Osteoblast (primary cell): ENCODE measurements at regions not wholly inside any gene's neighbourhood (a gene's known extent, or its start where the extent isn't known, plus 50 kb on each side); places are given as distances from the start of the nearest gene placed in this dataset.

Experiments used
- DNase-seq: peaks from one replicate; pipeline ENCODE4 v3.0.0; 2011; ENCODE audit warnings: low spot score, mixed read lengths; ENCODE audit not compliant: insufficient read length; ENCODE audit errors: missing footprints
- H2AFZ ChIP-seq: 2 replicates; pipeline ENCODE4 v1.6.0; 2011; ENCODE audit warnings: mild to moderate bottlenecking, low read length
- H3K27ac ChIP-seq: 2 replicates; pipeline ENCODE4 v1.5.1; 2011; ENCODE audit warnings: mild to moderate bottlenecking, low read depth, low read length, moderate library complexity
- H3K27me3 ChIP-seq: 2 replicates; pipeline ENCODE4 v1.6.0; 2012; ENCODE audit warnings: mild to moderate bottlenecking, control low read depth, inconsistent platforms, low read length, moderate library complexity; ENCODE audit not compliant: insufficient read depth
- H3K36me3 ChIP-seq: 2 replicates; pipeline ENCODE4 v1.5.1; 2011; ENCODE audit warnings: mild to moderate bottlenecking, low read length, control low read depth, moderate library complexity; ENCODE audit not compliant: insufficient read depth
- H3K4me1 ChIP-seq: 2 replicates; pipeline ENCODE4 v1.5.1; 2011; ENCODE audit warnings: mild to moderate bottlenecking, low read length, control low read depth, moderate library complexity; ENCODE audit not compliant: insufficient read depth
- H3K4me2 ChIP-seq: 2 replicates; pipeline ENCODE4 v1.6.0; 2011; ENCODE audit warnings: mild to moderate bottlenecking, low read length; ENCODE audit not compliant: insufficient read depth
- H3K4me3 ChIP-seq: fragments of 200-600 bp; sonication (generic); 3 replicates; pipeline ENCODE4 v1.5.1; 2012; ENCODE audit warnings: mild to moderate bottlenecking, low read length, inconsistent platforms; ENCODE audit not compliant: insufficient read depth
- H3K79me2 ChIP-seq: 2 replicates; pipeline ENCODE4 v1.6.0; 2012; ENCODE audit warnings: mild to moderate bottlenecking, low read length, control low read depth, inconsistent platforms; ENCODE audit not compliant: insufficient read depth
- H3K9me3 ChIP-seq: 2 replicates; pipeline ENCODE4 v1.5.1; 2011; ENCODE audit warnings: low read depth, low read length, control low read depth
- H4K20me1 ChIP-seq: 2 replicates; pipeline ENCODE4 v1.6.0; 2012; ENCODE audit warnings: mild to moderate bottlenecking, low read length, control low read depth; ENCODE audit not compliant: insufficient read depth
- CTCF ChIP-seq: IDR thresholded peaks from 2 replicates; pipeline ENCODE4 v1.5.1; 2011; ENCODE audit warnings: mild to moderate bottlenecking, low read depth, low read length, moderate library complexity; ENCODE audit errors: extremely low read depth

DNA sequence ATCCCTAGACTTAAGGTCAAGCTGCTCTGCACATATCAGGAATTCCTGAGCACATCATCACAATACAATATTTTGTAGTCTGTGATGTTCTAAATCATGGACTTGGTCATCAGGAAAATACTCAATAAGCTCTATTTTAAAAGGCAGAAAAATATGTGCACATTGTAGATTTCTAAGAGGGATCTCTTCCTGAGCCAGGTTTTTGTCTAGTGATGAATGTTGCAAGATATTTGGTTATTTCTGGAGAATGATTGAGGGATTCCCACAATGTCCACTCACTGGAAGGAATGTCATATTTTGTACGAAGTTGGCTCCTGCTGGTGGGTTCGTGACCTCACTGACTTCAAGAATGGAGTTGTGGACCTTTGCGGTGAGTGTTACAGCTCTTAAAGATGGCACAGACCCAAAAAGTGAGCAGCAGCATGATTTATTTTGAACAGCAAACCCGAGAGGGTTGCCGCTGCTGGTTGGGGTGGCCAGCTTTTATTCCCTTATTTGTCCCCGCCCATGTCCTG lies 300.9 kb upstream of the DCN start:
- no peak for DNase-seq
- no peak overlapping the region for H3K4me2 ChIP-seq

DNA sequence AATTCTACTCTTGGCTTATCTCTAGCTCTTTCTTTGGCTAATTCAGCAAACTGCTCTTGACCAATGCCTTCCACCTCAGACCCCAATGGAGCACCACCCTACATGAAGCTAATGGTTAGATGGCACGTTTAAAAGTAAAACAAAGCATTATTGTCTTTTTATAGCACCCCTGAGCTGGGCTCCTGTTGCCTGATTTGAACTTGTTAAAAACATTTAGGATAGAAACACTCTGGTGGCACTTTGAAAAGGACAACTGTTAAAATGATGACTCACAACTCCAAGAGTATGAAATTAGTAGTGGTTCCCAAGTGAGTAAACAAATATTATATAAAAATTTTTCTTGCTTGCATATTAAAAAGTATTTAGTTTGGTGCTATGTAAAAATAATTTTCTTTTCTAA lies 299.6 kb upstream of the DCN start:
- Histone ChIP-seq H2AFZ (no peak overlapping the region), H4K20me1 (no peaks in the 10 kb centered on the region), H3K27ac (no peak overlapping the region), H3K4me3 (no peak overlapping the region), H3K9me3 (no peaks in the 10 kb centered on the region), H3K79me2 (no peaks in the 10 kb centered on the region), H3K36me3 (no peaks in the 10 kb centered on the region), H3K4me2 (no peak overlapping the region), H3K27me3 (no peaks in the 10 kb centered on the region), H3K4me1 (no peaks in the 10 kb centered on the region)
- no peak for DNase-seq
- TF ChIP-seq CTCF: no peak

More for the DNA sequence above, 300.9 kb upstream of the DCN start:
- Histone ChIP-seq H3K79me2 (no peaks in the 10 kb centered on the region), H4K20me1 (no peaks in the 10 kb centered on the region), H3K27ac (no peak overlapping the region), H3K9me3 (no peaks in the 10 kb centered on the region), H2AFZ (no peak overlapping the region), H3K36me3 (no peaks in the 10 kb centered on the region), H3K4me3 (no peak overlapping the region), H3K4me1 (no peaks in the 10 kb centered on the region), H3K27me3 (no peaks in the 10 kb centered on the region)
- TF ChIP-seq CTCF: no peak

- no peaks in the 10 kb centered on the region for H3K9me3 ChIP-seq
- no peak for TF ChIP-seq CTCF
- no peaks in the 10 kb centered on the region for H4K20me1 ChIP-seq
- no peaks in the 10 kb centered on the region for H3K4me1 ChIP-seq
- H3K27ac ChIP-seq: no peak overlapping the region
- H3K27me3 ChIP-seq: no peaks in the 10 kb centered on the region
- no peak overlapping the region for H3K4me3 ChIP-seq
- no peak overlapping the region for H2AFZ ChIP-seq
- no peaks in the 10 kb centered on the region for H3K36me3 ChIP-seq
- H3K79me2 ChIP-seq: no peaks in the 10 kb centered on the region
- no peak overlapping the region for H3K4me2 ChIP-seq
- DNase-seq: no peak
Observed at GRCh38 chr12:91478500-91478899, 295.9 kb upstream of the DCN start.

DNA sequence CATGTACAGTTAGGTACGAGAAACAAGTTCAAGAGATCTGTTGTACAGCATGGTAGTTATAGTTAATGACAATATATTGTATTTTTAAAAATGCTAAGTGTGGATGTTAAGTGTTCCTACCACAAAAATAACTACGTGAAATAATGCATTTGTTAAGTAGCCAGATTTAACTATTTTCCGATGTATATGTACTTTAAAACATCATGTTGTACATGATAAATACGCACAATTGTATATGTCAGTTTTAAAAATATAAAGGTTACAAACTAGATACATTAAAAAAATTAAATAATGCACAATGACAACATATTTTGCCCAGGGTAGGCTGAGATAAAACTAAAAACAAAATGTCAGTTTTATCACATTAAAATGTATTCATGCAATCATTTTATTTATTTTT lies 285.1 kb upstream of the DCN start:
- Histone ChIP-seq H3K9me3 (no peaks in the 10 kb centered on the region), H3K79me2 (no peaks in the 10 kb centered on the region), H3K4me3 (no peak overlapping the region), H2AFZ (no peak overlapping the region), H3K4me1 (no peaks in the 10 kb centered on the region), H4K20me1 (no peaks in the 10 kb centered on the region), H3K27ac (no peak overlapping the region), H3K27me3 (no peaks in the 10 kb centered on the region), H3K4me2 (no peak overlapping the region), H3K36me3 (no peaks in the 10 kb centered on the region)
- TF ChIP-seq CTCF: no peak
- DNase-seq: no peak
